ENCODE measurements at regions not wholly inside any gene's neighbourhood (a gene's known extent, or its start where the extent isn't known, plus 50 kb on each side); places are given as distances from the start of the nearest gene placed in this dataset.

GRCh38 chr13:103908911-103909310, 842.7 kb upstream of the SLC10A2 start:
- intact Hi-C loops (cut with DNase I; ENCODE audit: low total_unique reads) = no loop called here
- Histone ChIP-seq H3K4me3 (no peak overlapping the region), H3K27ac (no peak overlapping the region), H3K9me3 (no peaks in the 10 kb centered on the region), H3K36me3 (ENCODE audit: low read depth, missing control alignments) (no peaks in the 10 kb centered on the region), H3K4me1 (no peaks in the 10 kb centered on the region), H3K27me3 (no peaks in the 10 kb centered on the region)
- 76 to 77% methylated on average over 1 of the region's 1 CpG for WGBS, 2 donors
- no peak for TF ChIP-seq CTCF (IDR thresholded peaks at IDR 0.05)
- no peak for TF ChIP-seq POLR2A (IDR thresholded peaks at IDR 0.05)
- DNase-seq = no peak

- intact Hi-C loops (cut with DNase I; ENCODE audit: low total_unique reads) = no loop called here
- TF ChIP-seq CTCF (IDR thresholded peaks at IDR 0.05) (no peak), POLR2A (IDR thresholded peaks at IDR 0.05) (no peak)
- no peaks in the 10 kb centered on the region for H3K9me3 ChIP-seq
- 83% methylated on average over 5 of the region's 5 CpGs for WGBS, 2 donors
- no peaks in the 10 kb centered on the region for H3K27me3 ChIP-seq
- no peaks in the 10 kb centered on the region for H3K4me1 ChIP-seq
- no peaks in the 10 kb centered on the region for H3K36me3 ChIP-seq (ENCODE audit: low read depth, missing control alignments)
- DNase-seq = no peak
- H3K4me3 ChIP-seq = no peak overlapping the region
- H3K27ac ChIP-seq = no peak overlapping the region
These were observed 842.1 kb upstream of the SLC10A2 start for GRCh38 chr13:103908274-103908673.

GRCh38 chr13:103903790-103904189, 837.6 kb upstream of the SLC10A2 start:
- TF ChIP-seq CTCF (IDR thresholded peaks at IDR 0.05) (no peak), POLR2A (IDR thresholded peaks at IDR 0.05) (no peak)

DNA sequence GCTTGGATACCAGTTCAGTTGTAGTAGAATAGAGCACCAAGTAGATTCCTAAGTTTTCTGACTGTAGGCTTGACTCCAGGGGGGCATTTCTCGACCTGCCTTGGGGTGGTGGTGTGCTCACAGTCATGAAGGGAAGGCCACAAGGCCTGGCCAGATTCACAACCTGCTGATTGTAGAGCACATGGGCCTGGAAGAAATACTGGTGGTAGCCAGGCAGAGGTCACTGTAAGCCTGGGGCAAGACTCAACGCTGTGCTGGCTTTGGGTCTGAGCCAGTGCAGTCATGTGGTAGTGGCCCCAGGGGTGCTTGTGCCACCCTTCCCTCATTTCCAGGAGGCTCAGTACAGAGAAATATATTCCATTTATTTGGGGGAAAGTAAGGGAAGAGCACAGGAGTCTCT, 832.3 kb upstream of the SLC10A2 start:
- Histone ChIP-seq H3K36me3 (ENCODE audit: low read depth, missing control alignments) (no peaks in the 10 kb centered on the region), H3K27me3 (no peaks in the 10 kb centered on the region), H3K4me3 (no peak overlapping the region), H3K4me1 (no peaks in the 10 kb centered on the region), H3K27ac (no peak overlapping the region), H3K9me3 (no peaks in the 10 kb centered on the region)
- DNase-seq = no peak
- intact Hi-C loops (cut with DNase I; ENCODE audit: low total_unique reads) = no loop called here
- TF ChIP-seq POLR2A (IDR thresholded peaks at IDR 0.05) (no peak), CTCF (IDR thresholded peaks at IDR 0.05) (no peak)
- 92 to 100% methylated on average over 2 of the region's 2 CpGs for whole genome bisulfite sequencing, 2 donors

More at GRCh38 chr13:103903790-103904189, 837.6 kb upstream of the SLC10A2 start:
- Histone ChIP-seq H3K4me1 (no peaks in the 10 kb centered on the region), H3K36me3 (ENCODE audit: low read depth, missing control alignments) (no peaks in the 10 kb centered on the region), H3K9me3 (no peaks in the 10 kb centered on the region), H3K27ac (no peak overlapping the region), H3K4me3 (no peak overlapping the region), H3K27me3 (no peaks in the 10 kb centered on the region)
- DNase-seq = no peak
- intact Hi-C loops (cut with DNase I; ENCODE audit: low total_unique reads) = no loop called here
- 86 to 92% methylated on average over 4 of the region's 4 CpGs for WGBS, 2 donors

GRCh38 chr13:103895835-103896531, 829.8 kb upstream of the SLC10A2 start:
- Histone ChIP-seq H3K4me1 (no peaks in the 10 kb centered on the region), H3K4me3 (no peak overlapping the region), H3K9me3 (no peaks in the 10 kb centered on the region), H3K27ac (no peak overlapping the region), H3K27me3 (no peaks in the 10 kb centered on the region), H3K36me3 (ENCODE audit: low read depth, missing control alignments) (no peaks in the 10 kb centered on the region)
- intact Hi-C loops (cut with DNase I; ENCODE audit: low total_unique reads) = no loop called here
- TF ChIP-seq POLR2A (IDR thresholded peaks at IDR 0.05) = no peak
- TF ChIP-seq CTCF (IDR thresholded peaks at IDR 0.05) = no peak
- DNase-seq = no peak
- WGBS, 2 donors = 86 to 87% methylated on average over 1 of the region's 1 CpG
